HUES6 (cell line): ENCODE measurements at regions not wholly inside any gene's neighbourhood (a gene's known extent, or its start where the extent isn't known, plus 50 kb on each side); places are given as distances from the start of the nearest gene placed in this dataset.

ENCODE experiments used
- H3K27ac ChIP-seq: 2 replicates; pipeline ENCODE4 v1.7.0; 2013; ENCODE audit warnings: low read depth, mild to moderate bottlenecking, low read length, inconsistent platforms
- H3K27me3 ChIP-seq: 2 replicates; pipeline ENCODE4 v1.6.1; 2013; ENCODE audit warnings: low read length; ENCODE audit not compliant: control insufficient read depth, insufficient read depth
- H3K36me3 ChIP-seq: 2 replicates; pipeline ENCODE4 v1.6.1; 2013; ENCODE audit warnings: low read length; ENCODE audit not compliant: control insufficient read depth, insufficient read depth
- H3K4me1 ChIP-seq: 2 replicates; pipeline ENCODE4 v1.6.1; 2013; ENCODE audit warnings: low read length; ENCODE audit not compliant: control insufficient read depth, insufficient read depth
- H3K4me3 ChIP-seq: 2 replicates; pipeline ENCODE4 v1.5.1; 2013; ENCODE audit warnings: low read depth, low read length
- H3K9ac ChIP-seq: one replicate; pipeline ENCODE4 v1.6.1; 2013; ENCODE audit warnings: mild to moderate bottlenecking, low read length
- H3K9me3 ChIP-seq: 2 replicates; pipeline ENCODE4 v1.6.1; 2013; ENCODE audit warnings: low read depth, low read length; ENCODE audit not compliant: control insufficient read depth, insufficient read depth

DNA sequence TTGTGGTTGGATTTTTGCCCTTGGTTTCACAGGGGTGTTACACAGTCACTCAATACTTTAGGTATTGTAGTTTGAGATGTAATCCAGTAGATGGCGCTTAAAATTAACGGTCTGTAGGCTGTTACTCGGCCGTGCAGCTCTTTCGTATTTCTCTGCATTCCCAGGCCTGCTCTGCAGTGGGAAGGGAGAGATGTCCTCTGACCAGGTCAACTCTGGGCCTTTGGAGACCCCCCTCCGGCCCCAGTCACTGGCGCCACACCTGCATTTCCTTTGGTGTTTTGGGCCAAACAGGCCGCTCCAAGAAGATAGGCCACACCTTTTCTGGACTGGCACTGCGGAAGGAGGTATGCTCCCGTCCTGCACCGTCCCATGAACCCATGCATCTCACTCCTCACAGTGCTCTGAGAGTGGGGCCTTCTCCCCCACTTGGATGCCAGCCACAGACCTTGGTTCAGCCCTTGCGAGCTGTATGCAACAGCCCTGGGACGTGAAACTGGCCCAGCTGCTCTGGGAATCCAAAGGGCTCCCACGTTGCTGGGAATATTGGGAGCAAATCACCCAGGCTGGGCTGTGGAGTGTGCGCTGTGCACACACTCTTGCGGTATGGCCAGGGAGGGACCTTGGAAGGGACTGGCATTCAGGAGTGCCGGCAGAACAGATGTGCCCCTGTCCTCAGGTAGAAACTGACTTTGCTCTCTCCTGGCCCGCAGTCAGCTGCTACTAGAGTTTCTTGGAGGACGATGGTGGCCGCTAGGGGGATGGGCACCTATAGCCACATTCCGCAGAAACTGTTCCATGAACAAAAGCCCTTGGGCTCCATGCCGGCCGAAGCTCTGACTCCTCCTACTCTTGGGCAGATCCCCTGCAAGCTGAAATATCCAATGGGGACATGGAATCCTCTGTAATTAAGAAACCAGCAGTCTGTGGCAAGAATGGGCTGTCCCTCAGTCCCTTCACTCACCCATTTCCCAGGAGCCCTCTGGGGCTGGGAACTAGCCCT, 410.5 kb upstream of the CADM2 start:
- no peaks in the 10 kb centered on the region for H3K9me3 ChIP-seq
- H3K27me3 ChIP-seq, result no peaks in the 10 kb centered on the region
- no peak overlapping the region for H3K9ac ChIP-seq
- H3K4me3 ChIP-seq, result peak overlapping the region; percentile 8; the same call in 1 of the 2 replicates
- H3K4me1 ChIP-seq, result peaks cover 8% of the 10 kb centered on the region
- H3K27ac ChIP-seq, result no peak overlapping the region
- H3K36me3 ChIP-seq, result no peaks in the 10 kb centered on the region

DNA sequence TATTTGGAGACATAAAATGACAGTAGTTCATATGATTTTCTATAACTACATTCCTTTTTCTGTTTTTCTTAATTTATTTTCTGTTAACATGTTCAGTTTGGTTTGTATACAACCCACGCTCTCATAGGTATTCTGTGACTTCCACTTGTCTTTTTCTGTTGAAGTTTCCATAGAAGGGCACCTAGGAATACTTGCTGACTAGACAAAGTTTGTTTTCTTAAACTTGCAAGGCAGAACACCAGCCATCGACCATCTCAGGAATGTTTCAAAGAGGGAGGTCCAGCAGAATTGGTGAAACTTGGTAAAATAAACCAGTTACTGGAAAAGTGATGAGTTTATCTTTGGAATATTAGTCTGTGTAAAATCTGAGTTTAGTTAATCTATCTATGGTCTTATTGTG, 403.2 kb upstream of the CADM2 start:
- Histone ChIP-seq H3K27ac (no peak overlapping the region), H3K27me3 (no peaks in the 10 kb centered on the region), H3K36me3 (no peaks in the 10 kb centered on the region), H3K9ac (no peak overlapping the region), H3K4me3 (no peak overlapping the region), H3K9me3 (no peaks in the 10 kb centered on the region), H3K4me1 (no peaks in the 10 kb centered on the region; the same call in 1 of the 2 replicates)

DNA sequence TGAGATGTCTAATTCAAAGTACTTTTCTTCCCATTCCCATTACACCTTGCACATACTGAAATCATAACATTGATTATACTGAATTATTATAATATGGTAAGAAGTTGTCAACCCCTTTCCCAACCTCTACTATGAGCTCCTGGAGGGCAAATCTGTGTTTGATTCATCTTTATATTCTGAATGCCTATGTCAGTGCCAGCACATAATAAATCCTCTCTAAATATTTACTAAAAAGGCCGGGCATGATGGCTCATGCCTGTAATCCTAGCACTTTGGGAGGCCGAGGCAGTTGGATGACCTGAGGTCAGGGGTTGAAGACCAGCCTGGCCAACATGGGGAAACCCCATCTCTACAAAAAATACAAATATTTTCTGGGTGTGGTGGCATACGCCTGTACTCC, 392.5 kb upstream of the CADM2 start:
- Histone ChIP-seq H3K27ac (no peak overlapping the region), H3K36me3 (no peaks in the 10 kb centered on the region), H3K4me3 (no peak overlapping the region), H3K4me1 (no peaks in the 10 kb centered on the region), H3K9me3 (no peaks in the 10 kb centered on the region), H3K27me3 (no peaks in the 10 kb centered on the region), H3K9ac (no peak overlapping the region)

DNA sequence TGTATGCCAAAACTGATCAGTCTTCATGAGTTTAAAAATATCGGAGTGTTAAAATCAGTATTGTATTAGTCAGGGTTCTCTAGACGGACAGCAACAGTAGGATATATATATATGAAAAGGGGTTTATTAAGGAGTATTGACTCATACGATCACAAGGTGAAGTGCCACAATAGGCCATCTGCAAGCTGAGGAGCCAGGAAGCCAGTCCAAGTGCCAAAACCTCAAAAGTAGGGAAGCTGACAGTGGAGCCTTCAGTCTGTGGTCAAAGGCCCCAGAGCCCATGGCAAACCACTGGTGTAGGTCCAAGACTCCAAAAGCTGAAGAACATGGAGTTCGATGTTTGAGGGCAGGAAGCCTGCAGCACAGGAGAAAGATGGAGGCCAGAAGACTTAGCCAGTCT, 391.0 kb upstream of the CADM2 start:
- H3K4me1 ChIP-seq, result no peaks in the 10 kb centered on the region
- H3K27me3 ChIP-seq, result no peaks in the 10 kb centered on the region
- no peak overlapping the region for H3K9ac ChIP-seq
- H3K36me3 ChIP-seq, result no peaks in the 10 kb centered on the region
- no peak overlapping the region for H3K4me3 ChIP-seq
- no peaks in the 10 kb centered on the region for H3K9me3 ChIP-seq
- H3K27ac ChIP-seq, result no peak overlapping the region

DNA sequence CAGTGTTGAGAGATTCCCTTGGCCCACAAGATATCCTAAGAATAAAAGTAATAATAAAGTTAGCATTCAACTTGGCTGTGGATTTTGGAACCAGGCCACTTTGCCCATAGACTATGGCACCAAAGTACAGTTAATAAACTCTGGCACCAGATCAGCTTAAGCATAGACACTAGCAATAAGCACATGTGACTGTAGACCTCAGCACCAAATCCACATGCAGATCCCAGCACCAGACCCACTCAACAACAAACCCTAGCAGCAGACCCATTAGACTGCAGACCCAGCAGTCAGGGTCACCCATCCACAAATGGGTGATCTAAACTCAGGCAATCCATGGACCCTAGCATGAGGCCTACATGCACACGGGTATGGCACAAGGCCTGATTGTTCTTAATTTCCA, 384.8 kb upstream of the CADM2 start:
- Histone ChIP-seq H3K27ac (no peak overlapping the region), H3K9ac (no peak overlapping the region), H3K4me1 (no peaks in the 10 kb centered on the region), H3K36me3 (no peaks in the 10 kb centered on the region), H3K27me3 (no peaks in the 10 kb centered on the region), H3K4me3 (no peak overlapping the region), H3K9me3 (no peaks in the 10 kb centered on the region)

DNA sequence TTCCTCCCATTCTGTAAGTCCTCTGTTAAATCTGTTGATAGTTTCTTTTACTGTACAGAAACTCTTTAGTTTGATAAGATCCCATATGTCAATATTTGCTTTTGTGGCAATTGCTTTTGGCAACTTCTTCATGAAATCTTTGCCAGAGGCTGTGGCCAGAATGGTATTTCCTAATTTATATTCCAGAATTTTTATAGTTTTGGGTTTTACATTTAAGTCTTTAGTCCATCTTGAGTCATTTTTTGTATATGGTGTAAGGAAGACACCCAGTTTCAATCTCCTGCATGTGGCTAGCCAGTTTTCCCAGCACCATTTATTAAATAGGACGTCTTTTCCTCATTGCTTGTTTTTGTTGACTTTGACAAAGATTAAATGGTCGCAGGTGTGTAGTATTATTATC, 372.4 kb upstream of the CADM2 start:
- H3K9me3 ChIP-seq, result no peaks in the 10 kb centered on the region
- H3K9ac ChIP-seq, result no peak overlapping the region
- H3K27ac ChIP-seq, result no peak overlapping the region
- no peak overlapping the region for H3K4me3 ChIP-seq
- no peaks in the 10 kb centered on the region for H3K27me3 ChIP-seq
- H3K4me1 ChIP-seq, result no peaks in the 10 kb centered on the region
- H3K36me3 ChIP-seq, result no peaks in the 10 kb centered on the region

DNA sequence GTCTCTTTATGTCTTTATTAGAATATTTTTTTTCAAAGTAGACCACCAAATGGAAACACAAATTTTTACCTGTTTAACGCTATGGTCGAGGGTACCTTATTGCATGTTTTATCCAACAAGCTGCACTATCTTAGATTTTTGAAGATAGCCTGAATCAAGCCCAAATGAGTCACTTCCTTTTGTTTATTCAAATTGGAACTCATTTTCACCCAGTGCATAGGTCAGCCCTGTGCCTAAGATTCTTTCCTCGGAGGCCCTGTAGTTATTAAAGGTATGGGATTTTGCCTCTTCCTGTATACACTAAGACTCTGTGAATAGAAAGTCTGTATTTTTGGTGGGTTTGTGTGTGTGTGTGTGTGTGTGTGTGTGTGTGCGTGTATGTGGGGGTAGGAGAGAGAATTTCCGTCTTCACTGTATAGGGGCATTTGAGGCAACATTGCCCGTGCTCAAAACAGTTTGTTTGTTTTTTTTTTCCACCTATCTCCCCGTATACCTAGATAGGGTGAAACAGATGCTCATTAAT, 358.0 kb upstream of the CADM2 start:
- no peak overlapping the region for H3K9ac ChIP-seq
- H3K27ac ChIP-seq, result no peak overlapping the region
- H3K4me1 ChIP-seq, result peaks cover 16% of the 10 kb centered on the region; the same call in 1 of the 2 replicates
- H3K4me3 ChIP-seq, result no peak overlapping the region
- H3K27me3 ChIP-seq, result no peaks in the 10 kb centered on the region
- no peaks in the 10 kb centered on the region for H3K36me3 ChIP-seq
- no peaks in the 10 kb centered on the region for H3K9me3 ChIP-seq

DNA sequence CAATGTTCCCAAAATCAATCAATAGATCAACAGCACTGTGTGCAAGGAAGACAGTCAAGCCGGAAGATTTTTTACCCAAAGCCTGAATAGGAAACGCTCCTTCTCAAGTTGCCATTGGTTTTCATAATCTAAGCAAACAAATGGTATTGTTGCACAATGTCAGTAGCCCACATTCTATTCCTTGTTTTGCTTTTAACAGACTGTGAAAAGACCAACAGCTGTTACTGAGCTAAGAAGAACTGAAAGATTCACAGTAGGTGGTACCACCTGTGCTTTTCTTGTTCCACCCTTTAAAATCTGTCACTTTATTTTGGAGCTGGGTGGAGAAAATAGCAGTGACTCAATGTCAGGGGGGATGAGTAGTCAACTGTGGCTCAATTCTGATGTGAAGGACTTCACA, 357.5 kb upstream of the CADM2 start:
- no peak overlapping the region for H3K27ac ChIP-seq
- H3K36me3 ChIP-seq, result no peaks in the 10 kb centered on the region
- peaks cover 16% of the 10 kb centered on the region; the same call in 1 of the 2 replicates for H3K4me1 ChIP-seq
- no peaks in the 10 kb centered on the region for H3K9me3 ChIP-seq
- no peaks in the 10 kb centered on the region for H3K27me3 ChIP-seq
- no peak overlapping the region for H3K9ac ChIP-seq
- no peak overlapping the region for H3K4me3 ChIP-seq

DNA sequence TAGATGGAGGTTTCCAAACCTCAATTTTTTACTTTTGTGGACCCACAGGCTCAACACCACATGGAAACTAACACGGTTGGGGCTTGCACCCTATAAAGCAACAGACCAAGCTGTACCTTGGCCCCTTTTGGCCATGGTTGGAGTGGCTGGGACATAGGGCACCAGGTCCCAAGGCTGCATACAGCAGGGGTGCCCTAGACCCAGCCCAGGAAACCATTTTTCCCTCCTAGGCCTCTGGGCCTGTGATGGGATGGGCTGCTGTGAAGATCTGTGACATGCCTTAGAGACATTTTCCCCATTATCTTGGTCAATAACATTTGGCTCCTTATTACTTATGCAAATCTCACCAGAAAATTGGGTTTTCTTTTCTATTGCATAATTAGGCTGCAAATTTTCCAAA, 337.0 kb upstream of the CADM2 start:
- Histone ChIP-seq H3K27ac (no peak overlapping the region), H3K9me3 (peaks cover 18% of the 10 kb centered on the region), H3K4me3 (no peak overlapping the region), H3K27me3 (no peaks in the 10 kb centered on the region), H3K36me3 (no peaks in the 10 kb centered on the region), H3K9ac (no peak overlapping the region), H3K4me1 (no peaks in the 10 kb centered on the region)

DNA sequence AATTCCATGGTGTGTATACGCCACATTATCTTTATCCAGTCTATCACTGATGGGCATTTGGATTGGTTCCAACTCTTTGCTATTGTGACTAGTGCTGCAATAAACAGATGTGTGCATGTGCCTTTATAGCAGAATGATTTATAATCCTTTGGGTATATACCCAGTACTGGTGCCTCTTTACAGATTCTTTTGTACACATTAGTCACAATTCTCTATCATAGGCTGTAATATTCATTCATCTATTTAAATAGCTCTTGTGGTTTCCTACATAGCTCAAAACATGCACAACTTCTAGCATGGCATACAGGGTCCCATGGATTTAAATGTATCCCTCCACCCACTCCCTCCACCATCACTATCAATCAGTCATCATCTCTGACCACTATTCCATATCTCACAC, 324.1 kb upstream of the CADM2 start:
- no peaks in the 10 kb centered on the region for H3K9me3 ChIP-seq
- no peak overlapping the region for H3K4me3 ChIP-seq
- no peak overlapping the region for H3K27ac ChIP-seq
- H3K9ac ChIP-seq, result no peak overlapping the region
- no peaks in the 10 kb centered on the region for H3K36me3 ChIP-seq
- no peaks in the 10 kb centered on the region for H3K27me3 ChIP-seq
- H3K4me1 ChIP-seq, result no peaks in the 10 kb centered on the region

DNA sequence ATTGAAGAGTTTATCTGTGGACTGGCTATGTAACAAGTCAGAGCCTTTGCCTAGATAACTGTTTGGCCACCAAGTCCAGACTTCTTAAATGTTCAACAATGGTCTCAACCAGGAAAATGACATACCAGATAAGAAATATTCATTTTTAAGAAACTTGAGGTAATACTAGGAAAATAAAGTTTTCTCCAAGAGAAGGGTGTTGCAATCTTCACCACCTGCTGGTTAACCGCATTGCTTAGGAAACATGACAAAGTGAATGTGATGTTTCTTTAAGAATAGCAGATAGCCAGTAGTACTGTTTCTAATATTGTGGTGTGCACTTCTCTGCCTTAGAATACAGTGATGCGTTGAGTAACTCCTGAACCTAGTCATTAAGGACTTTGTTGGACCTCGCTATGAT, 321.5 kb upstream of the CADM2 start:
- H3K9ac ChIP-seq, result no peak overlapping the region
- H3K36me3 ChIP-seq, result no peaks in the 10 kb centered on the region
- no peak overlapping the region for H3K27ac ChIP-seq
- no peaks in the 10 kb centered on the region for H3K27me3 ChIP-seq
- no peaks in the 10 kb centered on the region for H3K4me1 ChIP-seq
- H3K9me3 ChIP-seq, result no peaks in the 10 kb centered on the region
- no peak overlapping the region for H3K4me3 ChIP-seq
